Keratinocyte (primary cell): ENCODE measurements at regions not wholly inside any gene's neighbourhood (a gene's known extent, or its start where the extent isn't known, plus 50 kb on each side); places are given as distances from the start of the nearest gene placed in this dataset.

Source experiments
- DNase-seq: peaks from one replicate; pipeline ENCODE4 v3.0.0-alpha.2; 2011; ENCODE audit warnings: low read depth, missing footprints, low spot score
- FAIRE-seq: peaks from 2 replicates; lab custom pipeline; 2011; peaks lifted over from hg19 to GRCh38; lab: Jason Lieb, UNC
- H2AFZ ChIP-seq: 2 replicates; pipeline ENCODE4 v1.6.0; 2012; ENCODE audit warnings: low read length, control low read depth, inconsistent platforms; ENCODE audit not compliant: control insufficient read depth
- H3K27ac ChIP-seq: 2 replicates; pipeline ENCODE4 v1.5.1; 2011; ENCODE audit warnings: low read length; ENCODE audit not compliant: control insufficient read depth, insufficient read depth
- H3K27me3 ChIP-seq: 3 replicates; pipeline ENCODE4 v1.6.0; 2011; ENCODE audit warnings: low read length; ENCODE audit not compliant: control insufficient read depth, insufficient read depth; ENCODE audit errors: extremely low read depth
- H3K36me3 ChIP-seq, 2 experiments: 2 replicates in 1 of 2; 3 replicates in 1 of 2; pipeline ENCODE4 v1.5.1; 2011; ENCODE audit warnings: low read length in 2 of 2, mild to moderate bottlenecking in 1 of 2; ENCODE audit not compliant: control insufficient read depth in 2 of 2, insufficient read depth in 2 of 2; ENCODE audit errors: extremely low read depth in 1 of 2
- H3K4me1 ChIP-seq: 3 replicates; pipeline ENCODE4 v1.5.1; 2011; ENCODE audit warnings: low read length; ENCODE audit not compliant: control insufficient read depth, insufficient read depth; ENCODE audit errors: extremely low read depth
- H3K4me2 ChIP-seq: 3 replicates; pipeline ENCODE4 v1.6.0; 2011; ENCODE audit warnings: low read depth, low read length; ENCODE audit not compliant: control insufficient read depth, insufficient read depth; ENCODE audit errors: extremely low read depth
- H3K4me3 ChIP-seq, 3 experiments: fragments of 200-600 bp in 1 of 3; sonication (generic) in 1 of 3; 2 replicates in 2 of 3; 3 replicates in 1 of 3; pipeline ENCODE4 v1.5.1; 2011 to 2016; ENCODE audit warnings: low read length in 3 of 3, mild to moderate bottlenecking in 3 of 3, control low read depth in 2 of 3, inconsistent platforms in 1 of 3, low read depth in 1 of 3, mixed read lengths in 1 of 3, mixed run types in 1 of 3, moderate library complexity in 1 of 3; ENCODE audit not compliant: control insufficient read depth in 2 of 3, insufficient read depth in 2 of 3; ENCODE audit errors: extremely low read depth in 1 of 3
- H3K79me2 ChIP-seq: 2 replicates; pipeline ENCODE4 v1.6.0; 2012; ENCODE audit warnings: low read length; ENCODE audit not compliant: control insufficient read depth, insufficient read depth
- H3K9ac ChIP-seq: 3 replicates; pipeline ENCODE4 v1.6.0; 2011; ENCODE audit warnings: low read length; ENCODE audit not compliant: control insufficient read depth, insufficient read depth; ENCODE audit errors: extremely low read depth
- H3K9me1 ChIP-seq: 3 replicates; pipeline ENCODE4 v1.6.0; 2011; ENCODE audit warnings: low read length; ENCODE audit not compliant: control insufficient read depth, insufficient read depth; ENCODE audit errors: extremely low read depth
- H3K9me3 ChIP-seq: 2 replicates; pipeline ENCODE4 v1.5.1; 2012; ENCODE audit warnings: low read depth, low read length; ENCODE audit not compliant: control insufficient read depth
- H4K20me1 ChIP-seq: 3 replicates; pipeline ENCODE4 v1.6.0; 2011; ENCODE audit warnings: low read length; ENCODE audit not compliant: control insufficient read depth, insufficient read depth; ENCODE audit errors: extremely low read depth
- CTCF ChIP-seq, 3 experiments: IDR thresholded peaks in 1 of 3; conservative IDR thresholded peaks in 1 of 3; optimal IDR thresholded peaks in 1 of 3; 2 replicates in 2 of 3; 3 replicates in 1 of 3; pipeline versions ENCODE3 to v1.5.1; 2011; ENCODE audit warnings: low read length in 3 of 3, mild to moderate bottlenecking in 3 of 3, moderate library complexity in 2 of 3, control low read depth in 1 of 3, inconsistent platforms in 1 of 3; ENCODE audit not compliant: insufficient read depth in 2 of 3; ENCODE audit errors: extremely low read depth in 1 of 3
- EZH2 ChIP-seq: IDR thresholded peaks from one replicate; pipeline ENCODE4 v1.6.1; 2012; ENCODE audit warnings: inconsistent platforms, mild to moderate bottlenecking, low read length, moderate library complexity
- dilution Hi-C: fragments of 300-500 bp; cut with MboI; formaldehyde crosslinking; loops from one replicate; pipeline ENCODE4 v1.7.0; 2020; ENCODE audit warnings: low sequenced_read_pairs; ENCODE audit not compliant: extremely low pct_ligation_motif_present

GRCh38 chr6:9699888-9700287 lies 715.0 kb downstream of the TFAP2A start:
- no peaks in the 10 kb centered on the region for H3K36me3 ChIP-seq
- H2AFZ ChIP-seq = no peak overlapping the region
- no peaks in the 10 kb centered on the region for H3K27me3 ChIP-seq
- no peak overlapping the region for H3K9ac ChIP-seq
- H3K4me1 ChIP-seq = no peaks in the 10 kb centered on the region
- TF ChIP-seq EZH2 (no peak), CTCF (optimal IDR thresholded peaks at IDR 0.05 in 1 of 3, IDR thresholded peaks at IDR 0.05 in 1 of 3, conservative IDR thresholded peaks at IDR 0.05 in 1 of 3; ENCODE audit: extremely low read depth in 1 of 3, insufficient read depth in 2 of 3, low read length in 3 of 3) (no peak)
- H3K4me3 ChIP-seq = no peak overlapping the region
- H3K4me2 ChIP-seq = no peak overlapping the region
- dilution Hi-C loops = no loop called here
- H3K27ac ChIP-seq = no peak overlapping the region
- no peak for DNase-seq
- no peaks in the 10 kb centered on the region for H3K9me1 ChIP-seq
- H3K79me2 ChIP-seq = no peaks in the 10 kb centered on the region
- no peak for FAIRE-seq
- H4K20me1 ChIP-seq = no peaks in the 10 kb centered on the region
- H3K9me3 ChIP-seq = no peaks in the 10 kb centered on the region

- Histone ChIP-seq H3K4me3 (no peak overlapping the region), H3K9me3 (no peaks in the 10 kb centered on the region), H3K79me2 (no peaks in the 10 kb centered on the region), H4K20me1 (no peaks in the 10 kb centered on the region), H3K9me1 (no peaks in the 10 kb centered on the region), H3K4me1 (no peaks in the 10 kb centered on the region), H2AFZ (no peak overlapping the region), H3K36me3 (no peaks in the 10 kb centered on the region), H3K4me2 (no peak overlapping the region), H3K27ac (no peak overlapping the region), H3K9ac (no peak overlapping the region), H3K27me3 (no peaks in the 10 kb centered on the region)
- FAIRE-seq (no peak), DNase-seq (no peak)
- no peak for TF ChIP-seq EZH2
- TF ChIP-seq CTCF (optimal IDR thresholded peaks at IDR 0.05 in 1 of 3, IDR thresholded peaks at IDR 0.05 in 1 of 3, conservative IDR thresholded peaks at IDR 0.05 in 1 of 3; ENCODE audit: extremely low read depth in 1 of 3, insufficient read depth in 2 of 3, low read length in 3 of 3) = no peak
- dilution Hi-C loops = no loop called here
Observed at GRCh38 chr6:9697263-9697931, 717.5 kb downstream of the TFAP2A start.
